Endodermal cell (in vitro differentiated cells): ENCODE measurements at regions not wholly inside any gene's neighbourhood (a gene's known extent, or its start where the extent isn't known, plus 50 kb on each side); places are given as distances from the start of the nearest gene placed in this dataset.

Experiments used
- DNase-seq: peaks from one replicate; pipeline ENCODE4 v3.0.0-alpha.2; 2017
- H3K27ac ChIP-seq: 2 replicates; pipeline ENCODE4 v1.5.1; 2013; ENCODE audit warnings: mild to moderate bottlenecking, low read depth, low read length, moderate library complexity
- H3K27me3 ChIP-seq: 2 replicates; pipeline ENCODE4 v1.6.1; 2013; ENCODE audit warnings: mild to moderate bottlenecking, low read length, moderate library complexity; ENCODE audit not compliant: insufficient read depth, control insufficient read depth, poor library complexity, severe bottlenecking
- H3K36me3 ChIP-seq: 2 replicates; pipeline ENCODE4 v1.7.0; 2013; ENCODE audit warnings: mild to moderate bottlenecking, low read length, moderate library complexity; ENCODE audit not compliant: control insufficient read depth, insufficient read depth
- H3K4me1 ChIP-seq: one replicate; pipeline ENCODE4 v1.7.0; 2013; ENCODE audit warnings: low read length; ENCODE audit not compliant: control insufficient read depth, insufficient read depth
- H3K4me3 ChIP-seq: 2 replicates; pipeline ENCODE4 v1.5.1; 2013; ENCODE audit warnings: mild to moderate bottlenecking, low read length, moderate library complexity
- H3K9ac ChIP-seq: 2 replicates; pipeline ENCODE4 v1.6.1; 2013; ENCODE audit warnings: mild to moderate bottlenecking, low read length, moderate library complexity; ENCODE audit not compliant: poor library complexity, severe bottlenecking; ENCODE audit errors: extremely low read depth
- H3K9me3 ChIP-seq: 2 replicates; pipeline ENCODE4 v1.6.1; 2013; ENCODE audit warnings: mild to moderate bottlenecking, low read length, moderate library complexity; ENCODE audit not compliant: control insufficient read depth
- H3K27ac Mint-ChIP-seq: 2 replicates; pipeline ENCODE4 v1.8.0; 2020; ENCODE audit warnings: mixed read lengths
- H3K27me3 Mint-ChIP-seq: 2 replicates; pipeline ENCODE4 v1.8.0; 2021; ENCODE audit warnings: mild to moderate bottlenecking, mixed read lengths; ENCODE audit not compliant: insufficient read depth
- H3K36me3 Mint-ChIP-seq: 2 replicates; pipeline ENCODE4 v1.8.0; 2020; ENCODE audit warnings: low read depth, mixed read lengths
- H3K4me1 Mint-ChIP-seq: 2 replicates; pipeline ENCODE4 v1.8.0; 2020; ENCODE audit warnings: mixed read lengths
- H3K4me3 Mint-ChIP-seq: 2 replicates; pipeline ENCODE4 v1.8.0; 2020; ENCODE audit warnings: mild to moderate bottlenecking, moderate library complexity, mixed read lengths
- H3K9me3 Mint-ChIP-seq: 2 replicates; pipeline ENCODE4 v1.8.0; 2020; ENCODE audit warnings: mild to moderate bottlenecking, mixed read lengths
- WGBS, 2 experiments: methylation state at CpG; one replicate each; pipeline versions ENCODE4 v1.1.5 to v1.1.7; 2013; ENCODE audit warnings: missing lambda C conversion rate in 2 of 2, mixed read lengths in 1 of 2; ENCODE audit not compliant: insufficient coverage in 1 of 2, insufficient read length in 1 of 2; 5-methylcytosine and 5-hydroxymethylcytosine counted together
- TF ChIP-seq, protein P1 (sequence below): fragments of 200-600 bp; sonication (generic); conservative IDR thresholded peaks from 2 replicates; pipeline ENCODE4 v1.5.0; 2021; ENCODE audit warnings: antibody characterized with exemption, mild to moderate bottlenecking

DNA sequence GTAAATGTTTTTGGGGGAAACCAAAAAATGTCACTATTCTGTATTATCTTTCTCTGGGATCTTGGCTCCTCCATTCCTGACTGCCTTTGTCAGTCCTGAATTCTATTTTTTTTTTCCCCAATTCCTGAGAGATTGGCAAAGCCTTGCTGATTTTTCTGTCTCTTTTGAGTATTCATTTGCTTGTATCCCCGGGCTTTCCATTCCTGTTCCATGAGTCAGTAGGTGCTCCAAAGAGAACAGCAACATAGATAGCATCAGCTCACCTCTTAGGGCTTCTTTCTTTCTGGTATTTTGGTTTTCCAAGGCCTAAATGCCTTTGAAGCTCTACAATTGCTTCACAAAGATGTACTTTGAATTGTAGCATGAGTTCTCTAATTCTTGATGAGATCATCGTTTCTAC is 271.7 kb upstream of the LRRC3B start:
- H3K27me3 Mint-ChIP-seq = peaks cover 2% of the 10 kb centered on the region
- Histone ChIP-seq H3K4me3 (no peak overlapping the region), H3K9me3 (peaks cover 6% of the 10 kb centered on the region), H3K27me3 (no peaks in the 10 kb centered on the region), H3K4me1 (no peaks in the 10 kb centered on the region), H3K36me3 (no peaks in the 10 kb centered on the region), H3K9ac (no peak overlapping the region), H3K27ac (no peak overlapping the region)
- no peaks in the 10 kb centered on the region for H3K9me3 Mint-ChIP-seq
- no peak for DNase-seq
- TF ChIP-seq, protein P1, sequence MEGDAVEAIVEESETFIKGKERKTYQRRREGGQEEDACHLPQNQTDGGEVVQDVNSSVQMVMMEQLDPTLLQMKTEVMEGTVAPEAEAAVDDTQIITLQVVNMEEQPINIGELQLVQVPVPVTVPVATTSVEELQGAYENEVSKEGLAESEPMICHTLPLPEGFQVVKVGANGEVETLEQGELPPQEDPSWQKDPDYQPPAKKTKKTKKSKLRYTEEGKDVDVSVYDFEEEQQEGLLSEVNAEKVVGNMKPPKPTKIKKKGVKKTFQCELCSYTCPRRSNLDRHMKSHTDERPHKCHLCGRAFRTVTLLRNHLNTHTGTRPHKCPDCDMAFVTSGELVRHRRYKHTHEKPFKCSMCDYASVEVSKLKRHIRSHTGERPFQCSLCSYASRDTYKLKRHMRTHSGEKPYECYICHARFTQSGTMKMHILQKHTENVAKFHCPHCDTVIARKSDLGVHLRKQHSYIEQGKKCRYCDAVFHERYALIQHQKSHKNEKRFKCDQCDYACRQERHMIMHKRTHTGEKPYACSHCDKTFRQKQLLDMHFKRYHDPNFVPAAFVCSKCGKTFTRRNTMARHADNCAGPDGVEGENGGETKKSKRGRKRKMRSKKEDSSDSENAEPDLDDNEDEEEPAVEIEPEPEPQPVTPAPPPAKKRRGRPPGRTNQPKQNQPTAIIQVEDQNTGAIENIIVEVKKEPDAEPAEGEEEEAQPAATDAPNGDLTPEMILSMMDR = no peak
- H3K4me3 Mint-ChIP-seq = no peak overlapping the region
- WGBS, 2 experiments = 56 to 92% methylated on average over 2 of the region's 2 CpGs
- H3K36me3 Mint-ChIP-seq = no peaks in the 10 kb centered on the region
- H3K4me1 Mint-ChIP-seq = peaks cover 5% of the 10 kb centered on the region
- H3K27ac Mint-ChIP-seq = no peak overlapping the region

DNA sequence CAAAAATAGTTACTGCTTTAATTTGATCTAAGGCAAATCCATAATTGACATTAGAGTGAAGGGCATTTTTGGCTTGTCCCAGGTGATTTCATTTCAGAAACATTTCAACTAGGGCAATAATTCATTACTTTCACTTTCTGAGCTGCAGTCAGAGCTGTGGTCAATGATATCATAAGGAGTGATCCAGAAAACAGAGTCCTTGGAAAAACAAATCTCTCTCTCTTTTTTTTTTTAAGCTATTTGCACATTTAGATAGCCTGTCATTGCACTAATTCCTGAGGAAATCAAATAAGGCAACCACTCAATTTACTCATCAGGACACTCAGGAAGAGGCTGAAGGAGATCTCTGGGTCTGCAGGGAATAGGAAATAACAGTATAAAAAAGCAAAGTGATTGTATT is 269.5 kb upstream of the LRRC3B start:
- Histone ChIP-seq H3K4me1 (no peaks in the 10 kb centered on the region), H3K4me3 (no peak overlapping the region), H3K9me3 (peaks cover 6% of the 10 kb centered on the region), H3K9ac (no peak overlapping the region), H3K36me3 (no peaks in the 10 kb centered on the region), H3K27ac (no peak overlapping the region), H3K27me3 (no peaks in the 10 kb centered on the region)
- Mint-ChIP-seq H3K27me3 (no peaks in the 10 kb centered on the region), H3K27ac (no peak overlapping the region), H3K9me3 (no peaks in the 10 kb centered on the region), H3K36me3 (no peaks in the 10 kb centered on the region), H3K4me3 (no peak overlapping the region), H3K4me1 (peaks cover 5% of the 10 kb centered on the region)
- TF ChIP-seq, protein P1 = no peak
- no peak for DNase-seq

GRCh38 chr3:26358405-26358804 is 264.2 kb upstream of the LRRC3B start:
- no peak for DNase-seq
- no peaks in the 10 kb centered on the region for H3K4me1 Mint-ChIP-seq
- TF ChIP-seq, protein P1 = no peak

More at GRCh38 chr3:26358405-26358804, 264.2 kb upstream of the LRRC3B start:
- Histone ChIP-seq H3K27me3 (no peaks in the 10 kb centered on the region), H3K27ac (no peak overlapping the region), H3K36me3 (no peaks in the 10 kb centered on the region), H3K4me3 (no peak overlapping the region), H3K9ac (no peak overlapping the region), H3K4me1 (no peaks in the 10 kb centered on the region), H3K9me3 (peaks cover 4% of the 10 kb centered on the region)
- Mint-ChIP-seq H3K27me3 (no peaks in the 10 kb centered on the region), H3K27ac (no peak overlapping the region), H3K9me3 (peaks cover 15% of the 10 kb centered on the region), H3K4me3 (no peak overlapping the region), H3K36me3 (no peaks in the 10 kb centered on the region)
